ENCODE measurements at regions not wholly inside any gene's neighbourhood (a gene's known extent, or its start where the extent isn't known, plus 50 kb on each side); places are given as distances from the start of the nearest gene placed in this dataset.

DNA sequence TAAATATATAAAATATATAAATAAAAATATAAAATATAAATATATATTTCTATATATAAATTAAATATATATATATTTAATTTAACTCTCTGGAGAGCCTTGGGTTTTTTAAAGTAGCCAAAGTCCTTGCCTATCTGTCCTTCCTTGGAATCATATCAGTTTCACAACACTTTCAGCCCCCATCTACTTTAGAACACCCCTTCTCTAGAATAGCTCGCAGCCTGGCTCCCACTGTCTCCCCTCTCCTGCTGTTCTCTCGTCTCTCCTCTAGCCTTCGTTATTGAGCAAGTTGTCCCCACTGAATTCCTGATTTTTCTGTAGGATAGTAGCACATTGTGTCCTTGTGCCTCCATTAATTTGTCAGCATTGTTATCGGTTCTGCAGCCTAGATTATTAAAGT is 677.0 kb downstream of the RNF144A start:
- TF ChIP-seq, protein P1, sequence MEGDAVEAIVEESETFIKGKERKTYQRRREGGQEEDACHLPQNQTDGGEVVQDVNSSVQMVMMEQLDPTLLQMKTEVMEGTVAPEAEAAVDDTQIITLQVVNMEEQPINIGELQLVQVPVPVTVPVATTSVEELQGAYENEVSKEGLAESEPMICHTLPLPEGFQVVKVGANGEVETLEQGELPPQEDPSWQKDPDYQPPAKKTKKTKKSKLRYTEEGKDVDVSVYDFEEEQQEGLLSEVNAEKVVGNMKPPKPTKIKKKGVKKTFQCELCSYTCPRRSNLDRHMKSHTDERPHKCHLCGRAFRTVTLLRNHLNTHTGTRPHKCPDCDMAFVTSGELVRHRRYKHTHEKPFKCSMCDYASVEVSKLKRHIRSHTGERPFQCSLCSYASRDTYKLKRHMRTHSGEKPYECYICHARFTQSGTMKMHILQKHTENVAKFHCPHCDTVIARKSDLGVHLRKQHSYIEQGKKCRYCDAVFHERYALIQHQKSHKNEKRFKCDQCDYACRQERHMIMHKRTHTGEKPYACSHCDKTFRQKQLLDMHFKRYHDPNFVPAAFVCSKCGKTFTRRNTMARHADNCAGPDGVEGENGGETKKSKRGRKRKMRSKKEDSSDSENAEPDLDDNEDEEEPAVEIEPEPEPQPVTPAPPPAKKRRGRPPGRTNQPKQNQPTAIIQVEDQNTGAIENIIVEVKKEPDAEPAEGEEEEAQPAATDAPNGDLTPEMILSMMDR (IDR thresholded peaks at IDR 0.05; ENCODE audit: insufficient read depth, low read length, poor library complexity, severe bottlenecking), result no peak
- H3K27me3 ChIP-seq (replicated peaks; ENCODE audit: control insufficient read depth, insufficient read depth, low read length), result no peaks in the 10 kb centered on the region
- no peak overlapping the region for H3K4me3 ChIP-seq (replicated peaks; ENCODE audit: low read depth, low read length)
- H3K36me3 ChIP-seq (ENCODE audit: control insufficient read depth, insufficient read depth, low read length), result no peaks in the 10 kb centered on the region
- DNase-seq (ENCODE audit: extremely low read depth, insufficient read length), result no peak

DNA sequence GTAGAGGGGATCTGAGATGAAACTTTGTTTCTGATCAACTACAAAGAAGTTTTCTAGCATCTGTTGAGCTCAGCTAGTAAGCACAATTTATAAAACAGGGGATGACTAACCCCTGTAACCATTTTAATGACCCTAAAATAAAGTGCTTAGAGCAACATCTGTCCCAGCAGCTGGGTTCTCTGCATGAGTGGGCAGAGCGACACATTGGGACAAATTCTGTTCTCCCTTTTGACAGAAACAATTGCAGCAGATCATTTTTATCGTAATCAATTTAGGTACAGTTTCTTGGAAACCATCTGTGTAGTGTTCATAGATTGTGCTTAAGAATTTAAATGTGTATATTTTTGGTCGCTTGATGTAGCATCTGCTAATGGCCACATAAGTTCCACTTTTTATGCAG is 678.0 kb downstream of the RNF144A start:
- TF ChIP-seq, protein P1 (IDR thresholded peaks at IDR 0.05; ENCODE audit: insufficient read depth, low read length, poor library complexity, severe bottlenecking), result no peak
- H3K27me3 ChIP-seq (replicated peaks; ENCODE audit: control insufficient read depth, insufficient read depth, low read length), result no peaks in the 10 kb centered on the region
- no peak for DNase-seq (ENCODE audit: extremely low read depth, insufficient read length)

DNA sequence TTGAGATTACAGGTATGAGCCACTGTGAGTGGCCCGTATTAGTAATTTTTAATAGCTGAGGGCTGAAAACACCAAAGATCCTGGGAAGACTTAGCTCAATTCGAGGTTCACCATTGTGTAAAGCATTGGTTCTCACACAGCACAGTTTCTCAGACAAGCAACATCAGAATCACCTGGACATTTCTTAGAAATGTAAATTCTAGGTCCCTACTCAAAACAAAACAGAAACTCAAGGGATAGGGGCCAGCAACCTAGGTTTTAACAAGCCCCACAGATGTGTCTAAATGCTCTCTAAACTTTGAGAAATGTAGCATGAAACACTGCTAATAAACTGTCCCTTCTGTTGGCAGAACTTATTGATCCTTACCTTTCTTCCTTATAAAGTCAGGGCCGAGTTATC is 681.2 kb downstream of the RNF144A start:
- Histone ChIP-seq H3K4me3 (replicated peaks; ENCODE audit: low read depth, low read length) (no peak overlapping the region), H3K36me3 (ENCODE audit: control insufficient read depth, insufficient read depth, low read length) (no peaks in the 10 kb centered on the region), H3K27me3 (replicated peaks; ENCODE audit: control insufficient read depth, insufficient read depth, low read length) (no peaks in the 10 kb centered on the region)
- no peak for DNase-seq (ENCODE audit: extremely low read depth, insufficient read length)
- TF ChIP-seq, protein P1 (IDR thresholded peaks at IDR 0.05; ENCODE audit: insufficient read depth, low read length, poor library complexity, severe bottlenecking), result no peak

More for the DNA sequence above, 678.0 kb downstream of the RNF144A start:
- H3K4me3 ChIP-seq (replicated peaks; ENCODE audit: low read depth, low read length), result no peak overlapping the region
- no peaks in the 10 kb centered on the region for H3K36me3 ChIP-seq (ENCODE audit: control insufficient read depth, insufficient read depth, low read length)

DNA sequence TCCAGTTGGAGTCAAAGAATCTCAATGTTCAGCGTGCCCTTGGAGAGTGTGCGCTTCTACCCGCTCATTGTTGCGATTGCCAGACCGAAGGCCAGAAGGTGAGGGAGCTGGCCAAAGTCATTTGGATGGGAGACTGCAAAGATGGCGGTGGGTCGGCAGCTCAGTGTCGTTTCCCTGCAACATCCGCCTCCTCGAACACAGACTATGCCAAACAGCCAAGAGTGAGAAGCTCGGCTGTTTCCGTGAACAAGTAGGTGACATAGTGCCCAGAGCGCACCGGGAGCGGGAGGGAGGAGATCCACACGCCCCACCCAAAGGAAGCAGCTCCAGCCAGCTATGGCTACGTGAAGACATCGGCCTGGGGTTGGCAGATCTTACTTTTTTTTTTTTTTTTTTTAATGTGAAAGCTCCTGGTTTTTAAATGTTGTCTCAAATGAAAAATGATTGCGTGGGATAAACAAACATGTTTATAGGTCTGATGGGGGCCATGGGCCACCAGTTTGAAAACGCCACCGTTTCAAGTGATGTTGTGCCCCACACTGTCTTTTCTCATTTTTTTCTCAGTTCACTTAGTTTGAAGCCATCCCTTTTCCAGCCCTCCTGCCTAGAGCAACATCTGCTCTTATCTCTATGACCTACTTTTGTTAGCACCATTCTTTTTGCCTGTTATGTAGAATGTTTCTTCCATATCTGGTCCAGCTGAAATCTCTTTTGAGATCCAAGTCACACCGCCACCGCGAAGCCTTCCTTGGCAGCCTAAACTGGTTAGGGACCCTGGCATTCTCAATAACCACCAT is 682.4 kb downstream of the RNF144A start:
- DNase-seq (ENCODE audit: extremely low read depth, insufficient read length), result no peak
- Histone ChIP-seq H3K36me3 (ENCODE audit: control insufficient read depth, insufficient read depth, low read length) (no peaks in the 10 kb centered on the region), H3K4me3 (replicated peaks; ENCODE audit: low read depth, low read length) (no peak overlapping the region), H3K27me3 (replicated peaks; ENCODE audit: control insufficient read depth, insufficient read depth, low read length) (no peaks in the 10 kb centered on the region)
- TF ChIP-seq, protein P1 (IDR thresholded peaks at IDR 0.05; ENCODE audit: insufficient read depth, low read length, poor library complexity, severe bottlenecking), result no peak

DNA sequence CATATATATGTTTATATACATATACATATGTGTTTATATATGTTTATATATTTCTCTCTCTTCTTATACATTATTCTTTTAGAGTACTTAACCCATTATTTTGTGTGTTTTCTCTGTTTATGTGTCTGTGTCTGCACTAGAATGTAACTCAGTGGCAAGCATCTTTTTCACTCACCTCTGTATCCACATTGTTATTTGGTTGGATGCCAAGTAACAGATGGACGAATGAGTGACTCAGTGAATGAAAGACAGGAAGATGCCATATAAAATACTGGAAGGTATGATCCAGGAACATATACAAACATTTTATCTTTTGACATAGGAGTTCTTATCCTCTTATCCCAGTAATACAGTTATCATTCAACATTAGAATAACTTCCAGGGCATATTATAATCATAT is 684.8 kb downstream of the RNF144A start:
- Histone ChIP-seq H3K27me3 (replicated peaks; ENCODE audit: control insufficient read depth, insufficient read depth, low read length) (no peaks in the 10 kb centered on the region), H3K4me3 (replicated peaks; ENCODE audit: low read depth, low read length) (no peak overlapping the region), H3K36me3 (ENCODE audit: control insufficient read depth, insufficient read depth, low read length) (no peaks in the 10 kb centered on the region)
- TF ChIP-seq, protein P1 (IDR thresholded peaks at IDR 0.05; ENCODE audit: insufficient read depth, low read length, poor library complexity, severe bottlenecking), result no peak
- no peak for DNase-seq (ENCODE audit: extremely low read depth, insufficient read length)
